Coronary artery (tissue), 2 donors: ENCODE measurements at regions not wholly inside any gene's neighbourhood (a gene's known extent, or its start where the extent isn't known, plus 50 kb on each side); places are given as distances from the start of the nearest gene placed in this dataset.

Experiments
- DNase-seq: peaks from one replicate; pipeline ENCODE4 v3.0.0-alpha.2; 2017; ENCODE audit warnings: low spot score
- H3K27ac ChIP-seq, 2 donors: fragments of 200-600 bp; sonication (generic); one replicate each; pipeline ENCODE4 v1.5.1; 2016 to 2019
- H3K4me3 ChIP-seq: fragments of 200-600 bp; sonication (generic); 2 replicates; pipeline ENCODE4 v1.5.1; 2016; ENCODE audit warnings: mild to moderate bottlenecking, moderate library complexity
- TF ChIP-seq, protein P1 (sequence below): fragments of 200-600 bp; sonication (generic); IDR thresholded peaks from one replicate; pipeline ENCODE4 v1.5.1; 2019; ENCODE audit warnings: antibody characterized with exemption

DNA sequence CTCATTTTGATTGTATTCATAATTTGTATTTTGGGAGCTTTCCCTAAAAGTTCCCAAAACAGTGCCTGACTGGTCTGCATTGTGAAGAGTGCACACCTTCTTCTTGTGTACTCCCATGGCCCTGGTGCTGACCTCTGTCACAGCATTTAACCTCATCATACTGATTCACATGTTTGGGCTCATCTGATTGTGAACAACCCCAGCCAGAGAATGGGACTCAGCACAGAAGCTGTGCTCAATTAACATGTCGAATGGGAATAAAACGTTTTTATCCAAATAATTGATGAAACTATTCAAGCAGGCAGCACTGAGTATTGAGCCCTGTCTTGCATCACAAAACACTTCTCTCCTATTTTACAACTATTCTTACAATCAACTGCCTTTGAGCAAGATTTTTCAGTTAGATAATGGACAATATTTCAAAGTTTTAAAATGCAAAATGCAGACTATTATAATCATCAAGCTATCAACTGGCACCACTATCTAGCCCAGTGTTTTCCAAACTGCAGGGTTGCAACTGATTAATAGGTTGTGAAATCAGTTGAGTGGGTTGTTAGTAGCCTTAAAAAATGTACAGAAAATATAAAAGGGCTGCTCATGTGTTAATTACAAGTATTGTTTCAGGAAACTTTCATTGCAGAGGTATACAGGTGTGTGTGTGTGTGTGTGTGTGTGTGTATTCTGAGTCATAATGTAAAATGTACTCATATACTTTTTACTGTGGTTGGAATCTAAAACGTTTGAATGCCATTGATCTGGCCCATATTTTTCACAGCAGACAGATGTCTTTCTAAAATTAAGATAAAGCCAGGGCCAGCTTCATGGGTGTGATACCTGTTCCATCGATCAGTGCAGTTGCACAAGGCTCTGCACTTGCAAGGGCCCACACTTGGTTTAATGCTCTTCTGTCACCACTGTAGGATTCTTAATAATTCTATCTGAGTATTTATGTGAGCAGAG is 190.5 kb downstream of the PIK3R1 start:
- TF ChIP-seq, protein P1, sequence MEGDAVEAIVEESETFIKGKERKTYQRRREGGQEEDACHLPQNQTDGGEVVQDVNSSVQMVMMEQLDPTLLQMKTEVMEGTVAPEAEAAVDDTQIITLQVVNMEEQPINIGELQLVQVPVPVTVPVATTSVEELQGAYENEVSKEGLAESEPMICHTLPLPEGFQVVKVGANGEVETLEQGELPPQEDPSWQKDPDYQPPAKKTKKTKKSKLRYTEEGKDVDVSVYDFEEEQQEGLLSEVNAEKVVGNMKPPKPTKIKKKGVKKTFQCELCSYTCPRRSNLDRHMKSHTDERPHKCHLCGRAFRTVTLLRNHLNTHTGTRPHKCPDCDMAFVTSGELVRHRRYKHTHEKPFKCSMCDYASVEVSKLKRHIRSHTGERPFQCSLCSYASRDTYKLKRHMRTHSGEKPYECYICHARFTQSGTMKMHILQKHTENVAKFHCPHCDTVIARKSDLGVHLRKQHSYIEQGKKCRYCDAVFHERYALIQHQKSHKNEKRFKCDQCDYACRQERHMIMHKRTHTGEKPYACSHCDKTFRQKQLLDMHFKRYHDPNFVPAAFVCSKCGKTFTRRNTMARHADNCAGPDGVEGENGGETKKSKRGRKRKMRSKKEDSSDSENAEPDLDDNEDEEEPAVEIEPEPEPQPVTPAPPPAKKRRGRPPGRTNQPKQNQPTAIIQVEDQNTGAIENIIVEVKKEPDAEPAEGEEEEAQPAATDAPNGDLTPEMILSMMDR, result no peak
- Histone ChIP-seq H3K4me3 (no peak overlapping the region), H3K27ac (no peak overlapping the region)
- no peak for DNase-seq

GRCh38 chr5:68406767-68407241 is 191.2 kb downstream of the PIK3R1 start:
- DNase-seq, result no peak
- no peak overlapping the region for H3K27ac ChIP-seq
- TF ChIP-seq, protein P1, result no peak
- no peak overlapping the region for H3K4me3 ChIP-seq

DNA sequence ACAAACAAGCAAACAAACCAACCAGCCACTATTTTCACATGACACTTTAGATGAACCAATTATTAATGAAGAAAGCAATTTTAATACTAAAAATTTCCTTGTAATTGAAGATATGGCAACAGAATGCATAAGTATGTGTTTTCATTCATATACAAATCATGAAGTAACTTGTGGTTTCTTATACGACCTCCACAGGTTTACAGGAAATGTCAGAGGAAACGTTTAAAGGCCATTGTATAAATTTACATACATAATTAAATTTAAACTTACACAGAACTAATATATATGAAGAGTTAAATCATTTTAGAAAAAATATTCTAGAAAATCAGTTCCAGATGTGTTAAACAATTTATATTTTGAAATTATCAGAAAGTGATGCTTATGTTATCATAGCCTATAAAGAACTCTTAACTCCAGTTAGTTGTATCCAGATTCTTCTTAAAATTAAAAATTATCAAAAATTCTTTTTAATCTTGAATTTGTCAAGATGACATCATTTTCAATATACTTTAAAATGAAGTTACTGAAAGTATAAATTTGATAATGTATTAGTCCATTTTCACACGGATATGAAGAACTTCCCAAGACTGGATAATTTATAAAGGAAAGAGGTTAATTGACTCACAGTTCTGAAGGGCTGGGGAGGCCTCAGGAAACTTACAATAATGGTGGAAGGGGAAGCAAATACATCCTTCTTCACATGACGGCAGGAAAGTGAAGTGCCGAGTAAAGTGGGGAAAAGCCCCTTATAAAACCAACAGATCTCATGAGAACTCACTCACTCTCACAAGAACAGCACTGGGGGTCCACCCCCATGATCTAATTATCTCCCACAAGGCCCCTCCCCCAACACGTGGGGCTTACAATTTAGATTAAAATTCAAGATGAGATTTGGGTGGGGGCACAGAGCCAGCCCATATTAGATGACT is 192.0 kb downstream of the PIK3R1 start:
- Histone ChIP-seq H3K27ac (no peak overlapping the region), H3K4me3 (no peak overlapping the region)
- no peak for DNase-seq
- TF ChIP-seq, protein P1, result no peak

GRCh38 chr5:68408345-68408871 is 192.9 kb downstream of the PIK3R1 start:
- Histone ChIP-seq H3K27ac (no peak overlapping the region), H3K4me3 (no peak overlapping the region)
- TF ChIP-seq, protein P1, result no peak
- no peak for DNase-seq

DNA sequence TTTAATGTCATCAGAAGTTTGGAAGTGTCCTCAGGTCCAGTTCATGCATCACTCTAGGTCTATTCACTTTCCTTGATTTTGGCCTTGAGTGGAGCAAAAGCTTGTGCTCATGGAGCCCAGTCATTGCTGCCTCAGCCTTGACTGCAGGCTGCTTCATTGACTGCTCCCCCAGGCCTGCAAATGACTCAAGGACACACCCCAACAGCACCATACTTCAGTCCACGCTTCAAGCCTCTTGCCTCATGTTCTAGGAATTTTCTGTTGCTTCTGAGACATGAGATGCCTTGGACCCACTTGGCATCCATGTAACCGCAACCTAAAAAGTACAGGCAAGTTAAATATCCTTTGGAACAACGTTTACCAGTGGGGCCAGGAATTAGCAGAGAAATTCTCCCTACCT is 193.7 kb downstream of the PIK3R1 start:
- DNase-seq, result no peak
- TF ChIP-seq, protein P1, result no peak
- Histone ChIP-seq H3K4me3 (no peak overlapping the region), H3K27ac (peak overlapping the region; percentile 9 to 15)

DNA sequence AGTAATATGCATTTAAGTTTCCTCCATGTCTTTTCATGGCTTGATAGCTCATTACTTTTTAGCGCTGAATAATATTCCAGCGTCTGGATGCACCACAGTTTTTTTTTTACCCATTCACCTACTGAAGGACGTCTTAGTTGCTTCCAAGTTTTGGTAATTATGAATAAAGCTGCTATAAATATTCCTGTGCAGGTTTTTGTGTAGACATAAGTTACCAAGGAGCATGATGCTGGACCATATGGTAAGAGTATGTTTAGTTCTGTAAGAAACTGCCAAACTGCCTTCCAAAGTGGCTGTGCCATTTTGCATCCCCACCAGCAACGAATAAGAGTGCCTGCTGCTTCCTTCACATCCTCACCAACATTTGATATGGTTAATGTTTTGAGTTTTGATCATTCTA is 195.6 kb downstream of the PIK3R1 start:
- TF ChIP-seq, protein P1, result no peak
- Histone ChIP-seq H3K27ac (no peak overlapping the region), H3K4me3 (no peak overlapping the region)
- DNase-seq, result no peak
